ENCODE measurements at regions not wholly inside any gene's neighbourhood (a gene's known extent, or its start where the extent isn't known, plus 50 kb on each side); places are given as distances from the start of the nearest gene placed in this dataset.

DNA sequence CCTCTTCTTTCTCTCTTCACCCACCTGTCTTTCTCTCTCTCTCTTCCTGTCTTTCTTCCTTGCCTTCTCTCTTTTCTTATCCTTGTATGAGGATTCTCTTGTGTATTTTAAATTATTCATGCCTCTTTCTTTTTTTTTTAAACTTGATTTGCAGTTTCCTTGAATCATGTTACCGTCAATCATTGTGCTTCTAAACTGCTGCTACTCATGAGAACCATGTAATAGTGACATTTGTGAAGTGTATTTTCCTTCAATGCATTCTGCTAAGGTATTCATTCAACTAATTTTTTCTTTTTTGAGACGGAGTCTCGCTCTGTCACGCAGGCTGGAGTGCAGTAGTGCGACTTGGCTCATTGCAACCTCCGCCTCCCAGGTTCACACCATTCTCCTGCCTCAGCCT is 539.1 kb upstream of the BRINP3 start:
- Histone ChIP-seq H3K4me3 (ENCODE audit: low read depth in 2 of 2, low read length in 2 of 2) (no peak overlapping the region), H3K27ac (ENCODE audit: low read length) (no peak overlapping the region), H3K36me3 (ENCODE audit: control insufficient read depth, insufficient read depth, low read length) (no peaks in the 10 kb centered on the region), H3K4me1 (ENCODE audit: control insufficient read depth, insufficient read depth, low read length) (no peaks in the 10 kb centered on the region), H3K27me3 (ENCODE audit: control insufficient read depth, insufficient read depth, low read length) (no peaks in the 10 kb centered on the region), H3K9me3 (ENCODE audit: control insufficient read depth, insufficient read depth, low read depth, low read length) (no peaks in the 10 kb centered on the region)
- intact Hi-C loops (cut with micrococcal nuclease; ENCODE audit: unreplicated experiment) (no loop called here), in situ Hi-C loops (cut with HindIII; ENCODE audit: low pct_unique_long_range_greater_than_20kb, low sequenced_read_pairs) (no loop called here)
- ChIA-PET POLR2A (no interaction called here), CTCF (no interaction called here)
- TF ChIP-seq SIN3A (IDR thresholded peaks at IDR 0.05; ENCODE audit: borderline replicate concordance, insufficient read depth, low read depth, low read length) (no peak), POLR2AphosphoS5 (IDR thresholded peaks at IDR 0.05; ENCODE audit: low read depth, low read length) (no peak), TCF7L2 (IDR thresholded peaks at IDR 0.05; ENCODE audit: low read depth, low read length) (no peak)
- TF ChIP-seq, protein P1, sequence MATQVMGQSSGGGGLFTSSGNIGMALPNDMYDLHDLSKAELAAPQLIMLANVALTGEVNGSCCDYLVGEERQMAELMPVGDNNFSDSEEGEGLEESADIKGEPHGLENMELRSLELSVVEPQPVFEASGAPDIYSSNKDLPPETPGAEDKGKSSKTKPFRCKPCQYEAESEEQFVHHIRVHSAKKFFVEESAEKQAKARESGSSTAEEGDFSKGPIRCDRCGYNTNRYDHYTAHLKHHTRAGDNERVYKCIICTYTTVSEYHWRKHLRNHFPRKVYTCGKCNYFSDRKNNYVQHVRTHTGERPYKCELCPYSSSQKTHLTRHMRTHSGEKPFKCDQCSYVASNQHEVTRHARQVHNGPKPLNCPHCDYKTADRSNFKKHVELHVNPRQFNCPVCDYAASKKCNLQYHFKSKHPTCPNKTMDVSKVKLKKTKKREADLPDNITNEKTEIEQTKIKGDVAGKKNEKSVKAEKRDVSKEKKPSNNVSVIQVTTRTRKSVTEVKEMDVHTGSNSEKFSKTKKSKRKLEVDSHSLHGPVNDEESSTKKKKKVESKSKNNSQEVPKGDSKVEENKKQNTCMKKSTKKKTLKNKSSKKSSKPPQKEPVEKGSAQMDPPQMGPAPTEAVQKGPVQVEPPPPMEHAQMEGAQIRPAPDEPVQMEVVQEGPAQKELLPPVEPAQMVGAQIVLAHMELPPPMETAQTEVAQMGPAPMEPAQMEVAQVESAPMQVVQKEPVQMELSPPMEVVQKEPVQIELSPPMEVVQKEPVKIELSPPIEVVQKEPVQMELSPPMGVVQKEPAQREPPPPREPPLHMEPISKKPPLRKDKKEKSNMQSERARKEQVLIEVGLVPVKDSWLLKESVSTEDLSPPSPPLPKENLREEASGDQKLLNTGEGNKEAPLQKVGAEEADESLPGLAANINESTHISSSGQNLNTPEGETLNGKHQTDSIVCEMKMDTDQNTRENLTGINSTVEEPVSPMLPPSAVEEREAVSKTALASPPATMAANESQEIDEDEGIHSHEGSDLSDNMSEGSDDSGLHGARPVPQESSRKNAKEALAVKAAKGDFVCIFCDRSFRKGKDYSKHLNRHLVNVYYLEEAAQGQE (IDR thresholded peaks at IDR 0.05; ENCODE audit: insufficient read depth in 1 of 2, low read depth in 2 of 2, low read length in 1 of 2) = no peak
- TF ChIP-seq, protein P2, sequence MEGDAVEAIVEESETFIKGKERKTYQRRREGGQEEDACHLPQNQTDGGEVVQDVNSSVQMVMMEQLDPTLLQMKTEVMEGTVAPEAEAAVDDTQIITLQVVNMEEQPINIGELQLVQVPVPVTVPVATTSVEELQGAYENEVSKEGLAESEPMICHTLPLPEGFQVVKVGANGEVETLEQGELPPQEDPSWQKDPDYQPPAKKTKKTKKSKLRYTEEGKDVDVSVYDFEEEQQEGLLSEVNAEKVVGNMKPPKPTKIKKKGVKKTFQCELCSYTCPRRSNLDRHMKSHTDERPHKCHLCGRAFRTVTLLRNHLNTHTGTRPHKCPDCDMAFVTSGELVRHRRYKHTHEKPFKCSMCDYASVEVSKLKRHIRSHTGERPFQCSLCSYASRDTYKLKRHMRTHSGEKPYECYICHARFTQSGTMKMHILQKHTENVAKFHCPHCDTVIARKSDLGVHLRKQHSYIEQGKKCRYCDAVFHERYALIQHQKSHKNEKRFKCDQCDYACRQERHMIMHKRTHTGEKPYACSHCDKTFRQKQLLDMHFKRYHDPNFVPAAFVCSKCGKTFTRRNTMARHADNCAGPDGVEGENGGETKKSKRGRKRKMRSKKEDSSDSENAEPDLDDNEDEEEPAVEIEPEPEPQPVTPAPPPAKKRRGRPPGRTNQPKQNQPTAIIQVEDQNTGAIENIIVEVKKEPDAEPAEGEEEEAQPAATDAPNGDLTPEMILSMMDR (IDR thresholded peaks at IDR 0.05) = no peak
- DNase-seq (ENCODE audit: low read depth, low spot score) = no peak
- no TSS peak for BruUV-seq (replicated peaks)
- ATAC-seq = no peak

DNA sequence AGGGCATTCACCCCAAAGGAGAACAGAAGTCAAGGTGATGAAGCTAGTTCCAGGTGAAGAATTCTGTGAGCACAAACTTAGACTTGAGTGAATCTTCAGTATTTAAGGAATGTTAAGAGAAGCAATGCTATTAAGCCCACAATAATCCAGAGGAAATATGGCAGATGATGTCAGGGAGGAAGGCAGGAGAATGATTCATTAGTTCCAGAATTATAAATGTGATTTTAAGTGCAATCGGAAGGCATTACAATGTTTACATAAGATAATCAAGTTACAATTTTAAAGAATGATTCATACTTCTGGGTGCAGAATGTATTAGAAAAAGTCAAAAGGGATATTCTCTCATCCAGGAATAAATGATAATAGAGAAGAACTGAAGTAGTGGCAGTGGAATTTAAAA is 545.2 kb upstream of the BRINP3 start:
- TF ChIP-seq, protein P1 (IDR thresholded peaks at IDR 0.05; ENCODE audit: insufficient read depth in 1 of 2, low read depth in 2 of 2, low read length in 1 of 2) = no peak
- no peak for TF ChIP-seq SIN3A (IDR thresholded peaks at IDR 0.05; ENCODE audit: borderline replicate concordance, insufficient read depth, low read depth, low read length)
- TF ChIP-seq, protein P2 (IDR thresholded peaks at IDR 0.05) = no peak
- TF ChIP-seq TCF7L2 (IDR thresholded peaks at IDR 0.05; ENCODE audit: low read depth, low read length) = no peak
- TF ChIP-seq POLR2AphosphoS5 (IDR thresholded peaks at IDR 0.05; ENCODE audit: low read depth, low read length) = no peak
- Histone ChIP-seq H3K9me3 (ENCODE audit: control insufficient read depth, insufficient read depth, low read depth, low read length) (no peaks in the 10 kb centered on the region), H3K4me1 (ENCODE audit: control insufficient read depth, insufficient read depth, low read length) (no peaks in the 10 kb centered on the region), H3K4me3 (ENCODE audit: low read depth in 2 of 2, low read length in 2 of 2) (no peak overlapping the region), H3K36me3 (ENCODE audit: control insufficient read depth, insufficient read depth, low read length) (no peaks in the 10 kb centered on the region), H3K27me3 (ENCODE audit: control insufficient read depth, insufficient read depth, low read length) (no peaks in the 10 kb centered on the region), H3K27ac (ENCODE audit: low read length) (no peak overlapping the region)
- intact Hi-C loops (cut with micrococcal nuclease; ENCODE audit: unreplicated experiment) = no loop called here
- ChIA-PET CTCF (no interaction called here), POLR2A (no interaction called here)
- no TSS peak for BruUV-seq (replicated peaks)
- in situ Hi-C loops (cut with HindIII; ENCODE audit: low pct_unique_long_range_greater_than_20kb, low sequenced_read_pairs) = no loop called here
- no peak for DNase-seq (ENCODE audit: low read depth, low spot score)
- no peak for ATAC-seq
